ENCODE measurements at regions not wholly inside any gene's neighbourhood (a gene's known extent, or its start where the extent isn't known, plus 50 kb on each side); places are given as distances from the start of the nearest gene placed in this dataset.

DNA sequence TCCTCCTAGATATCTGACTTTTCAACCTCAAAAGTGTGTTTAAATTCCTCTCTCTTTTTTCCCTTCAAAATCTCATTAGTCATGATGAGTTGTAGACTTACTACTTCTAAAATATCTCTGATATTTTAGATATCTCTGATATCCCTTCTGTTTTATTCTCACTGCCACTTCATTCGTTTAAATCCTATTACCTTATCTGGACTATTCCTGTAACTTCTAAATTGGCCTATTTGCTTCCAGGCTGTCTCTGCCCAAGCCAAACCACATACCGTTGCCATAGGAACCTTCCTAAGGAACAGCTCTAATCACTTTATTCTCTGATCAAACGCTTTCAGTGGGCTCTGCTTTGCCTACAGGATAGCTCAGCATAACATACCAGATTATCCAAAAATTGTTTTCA is 333.1 kb upstream of the CHRM3 start:
- DNase-seq (ENCODE audit: extremely low read depth in 1 of 11, low read depth in 9 of 11, low spot score in 4 of 11): no peak

DNA sequence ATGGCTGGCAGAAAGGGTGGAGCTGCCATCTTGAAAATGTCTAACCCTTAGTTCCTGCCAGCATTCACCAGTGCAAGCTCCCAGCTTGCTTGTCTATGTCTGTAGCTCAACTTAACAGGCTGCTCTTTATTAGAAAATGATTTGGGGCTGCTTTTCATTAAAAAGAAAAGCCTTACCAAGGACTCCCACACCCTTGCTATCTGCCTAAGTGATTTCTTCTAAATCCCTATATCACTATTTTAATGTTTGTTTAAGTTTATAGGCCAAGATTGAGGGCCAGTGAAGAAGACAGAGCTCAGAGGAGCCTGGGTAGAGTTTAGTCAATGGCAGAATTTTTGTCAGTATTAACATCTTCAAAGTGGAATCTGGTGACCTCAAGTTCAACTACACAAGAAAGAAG is 336.8 kb upstream of the CHRM3 start:
- DNase-seq (ENCODE audit: extremely low read depth in 1 of 11, low read depth in 9 of 11, low spot score in 4 of 11): no peak

DNA sequence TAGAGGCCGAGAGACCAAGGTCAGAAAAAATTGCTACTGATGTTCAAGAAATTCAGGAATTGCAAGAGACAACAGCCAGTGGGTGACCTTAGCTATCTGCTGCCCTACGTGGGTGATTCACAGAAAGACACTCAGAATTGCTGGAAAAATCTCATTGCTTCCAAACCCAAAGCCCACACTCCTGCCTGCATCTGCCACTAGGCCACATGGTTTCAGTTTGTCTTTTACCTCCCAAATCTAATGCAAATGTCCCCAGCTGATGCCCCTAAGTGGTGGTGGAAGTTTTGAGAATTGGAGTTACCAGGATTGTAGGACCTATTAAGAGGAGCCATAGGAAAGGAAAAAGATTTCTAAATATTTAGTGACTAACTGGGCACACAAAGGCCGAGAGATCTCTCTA is 341.5 kb upstream of the CHRM3 start:
- DNase-seq (ENCODE audit: extremely low read depth in 1 of 11, low read depth in 9 of 11, low spot score in 4 of 11): no peak

DNA sequence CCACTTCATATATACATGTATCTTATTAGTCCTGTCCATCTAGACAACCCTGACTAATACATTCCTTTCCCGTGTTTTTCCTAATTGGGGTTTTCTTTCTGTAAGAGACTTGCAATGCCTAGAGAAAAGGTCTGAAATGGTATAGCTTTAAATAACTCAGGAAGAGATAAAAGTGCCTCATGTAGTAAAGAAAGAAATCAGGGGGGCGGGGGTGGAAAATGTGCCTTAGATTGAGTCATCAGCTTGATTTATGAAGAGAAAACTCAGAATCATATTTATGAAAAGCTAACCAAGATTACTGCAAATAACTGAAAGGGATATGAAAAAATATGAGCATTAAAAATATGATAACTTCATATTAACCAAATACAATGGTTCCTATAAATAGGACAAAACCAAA is 345.8 kb upstream of the CHRM3 start:
- no peak for DNase-seq (ENCODE audit: extremely low read depth in 1 of 11, low read depth in 9 of 11, low spot score in 4 of 11)

DNA sequence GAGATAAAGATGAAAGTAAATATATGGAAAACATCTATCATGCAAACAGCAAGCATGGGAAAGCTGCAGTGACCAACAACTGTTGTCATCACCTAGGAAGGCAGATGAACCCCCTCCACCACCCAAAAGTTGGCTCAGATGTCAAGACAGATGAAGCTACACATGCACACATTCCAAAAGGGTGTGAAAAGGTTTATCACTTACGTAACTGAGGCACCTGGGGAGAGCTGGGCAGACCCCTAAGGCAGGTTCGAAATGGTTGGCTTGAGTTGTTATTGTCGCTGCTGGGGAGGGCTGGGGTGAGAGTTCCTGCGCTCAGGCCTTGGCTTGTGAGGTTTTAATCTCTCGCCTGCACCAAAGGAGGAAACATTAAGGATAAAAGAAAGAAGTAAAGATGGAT is 355.1 kb upstream of the CHRM3 start:
- DNase-seq (ENCODE audit: extremely low read depth in 1 of 11, low read depth in 9 of 11, low spot score in 4 of 11): no peak

DNA sequence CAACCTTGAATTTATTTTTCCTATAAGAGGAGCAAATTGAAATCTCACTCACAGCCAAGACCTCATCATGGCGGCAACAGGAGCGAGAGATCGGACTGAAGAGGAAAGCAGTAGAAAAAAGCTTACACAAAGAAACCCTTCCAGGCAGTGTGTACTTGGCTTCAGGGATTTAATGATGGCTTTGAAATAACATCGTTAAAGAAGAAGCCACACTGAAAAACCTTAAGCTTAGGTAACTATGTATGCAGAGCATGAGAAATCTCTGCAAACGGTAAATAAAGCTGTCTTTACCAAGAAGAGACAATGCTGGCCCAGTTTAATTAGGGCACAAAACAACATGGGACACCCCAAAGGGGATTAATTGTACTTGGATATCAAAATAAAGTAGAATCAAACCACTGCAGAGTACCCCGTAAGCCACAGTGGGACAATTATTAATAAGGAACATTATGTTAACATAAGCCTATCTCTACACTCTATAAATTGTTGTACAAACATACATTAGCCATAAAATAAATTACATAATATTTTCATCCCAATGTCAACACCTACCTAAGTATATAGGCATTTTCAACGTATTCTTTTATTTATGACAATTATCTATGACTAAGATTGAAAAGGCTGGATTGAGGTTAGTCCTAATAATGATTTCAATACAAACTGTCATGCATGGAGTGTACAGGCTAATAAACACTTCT is 360.2 kb upstream of the CHRM3 start:
- no peak for DNase-seq (ENCODE audit: extremely low read depth in 1 of 11, low read depth in 9 of 11, low spot score in 4 of 11)

DNA sequence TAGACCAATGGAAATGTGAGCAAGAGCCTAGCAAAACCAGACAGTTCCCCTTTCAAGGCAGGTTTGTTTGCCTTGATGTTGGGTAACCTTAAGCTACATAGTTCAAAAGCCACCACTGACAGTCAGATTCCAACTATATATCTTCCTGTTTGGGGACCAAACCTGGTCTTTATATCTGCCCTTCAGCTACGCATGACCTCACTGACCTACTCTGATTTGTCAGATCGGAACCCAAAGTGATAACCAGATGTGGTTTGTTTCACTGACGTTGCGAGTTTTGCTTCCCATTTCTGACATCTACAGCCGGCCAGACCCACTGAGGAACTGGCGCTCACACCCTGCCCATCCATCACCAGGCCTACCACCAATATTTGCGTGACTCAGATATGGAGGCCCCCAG is 361.1 kb upstream of the CHRM3 start:
- no peak for DNase-seq (ENCODE audit: extremely low read depth in 1 of 11, low read depth in 9 of 11, low spot score in 4 of 11)

DNA sequence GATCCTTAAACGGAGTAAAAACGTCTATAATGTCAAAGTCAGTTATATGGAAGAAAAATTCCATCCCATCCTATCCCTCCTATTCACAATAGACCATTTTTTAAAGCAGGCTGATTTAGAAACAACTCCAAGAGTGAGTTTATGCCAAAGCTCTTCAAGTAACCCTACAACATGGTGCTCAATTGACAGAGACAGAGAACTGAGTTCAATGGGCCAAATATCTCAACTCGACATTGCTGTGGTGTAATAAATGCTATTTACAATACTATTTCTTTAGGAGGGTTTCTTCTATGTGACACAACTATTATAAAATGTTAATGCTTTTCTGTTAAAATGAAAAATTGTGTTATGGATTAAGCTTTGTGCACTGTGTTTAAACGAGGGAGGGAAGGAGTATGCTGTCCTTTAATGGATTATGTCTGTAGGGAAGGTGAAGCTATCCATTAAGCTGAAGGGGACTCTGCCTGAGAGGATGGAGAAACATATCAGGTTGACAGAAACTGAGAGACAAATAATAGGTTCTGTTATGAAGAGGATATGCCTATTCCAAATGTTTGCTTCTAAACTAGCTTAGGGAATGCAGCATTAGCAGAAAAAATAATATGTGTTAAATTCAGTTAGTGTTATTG is 362.5 kb upstream of the CHRM3 start:
- no peak for DNase-seq (ENCODE audit: extremely low read depth in 1 of 11, low read depth in 9 of 11, low spot score in 4 of 11)

DNA sequence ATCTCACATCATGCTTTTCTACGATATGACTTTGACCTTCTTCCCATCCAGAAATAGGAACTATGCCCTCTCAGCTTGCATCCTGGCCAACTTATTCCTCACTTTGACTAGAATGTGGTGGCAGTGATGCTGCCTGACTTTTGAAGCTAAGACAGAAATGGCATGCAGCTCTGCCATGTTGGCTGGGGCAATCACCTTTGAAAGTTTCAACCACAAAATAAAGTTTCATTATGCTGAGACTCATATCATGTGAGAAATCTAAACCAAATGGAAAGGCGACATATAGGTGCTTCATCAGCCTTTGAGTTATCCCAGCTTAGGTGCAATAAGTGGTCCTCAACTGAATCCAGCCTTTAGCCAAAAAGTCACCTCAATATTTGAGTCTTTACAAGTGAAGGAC is 370.0 kb upstream of the CHRM3 start:
- DNase-seq (ENCODE audit: extremely low read depth in 1 of 11, low read depth in 9 of 11, low spot score in 4 of 11): no peak

DNA sequence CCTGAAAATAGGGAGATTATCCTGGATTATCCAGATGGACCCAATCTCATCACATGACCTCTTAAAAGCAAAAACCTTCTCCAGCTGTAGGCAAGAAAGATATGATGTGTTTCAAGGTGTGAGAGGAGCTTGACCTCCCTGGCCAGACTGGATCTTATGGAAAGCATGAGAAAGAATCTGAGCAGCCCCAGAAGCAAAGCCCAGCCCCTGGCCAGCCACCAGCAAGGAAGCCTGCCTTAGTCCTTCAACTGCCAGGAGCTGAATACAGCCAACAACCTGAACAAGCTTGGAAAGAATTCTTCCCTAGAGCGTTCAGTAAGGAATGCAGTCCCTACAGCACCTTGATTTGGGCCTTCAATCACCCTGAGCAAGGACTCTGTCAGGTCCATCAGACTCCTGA is 375.0 kb upstream of the CHRM3 start:
- DNase-seq (ENCODE audit: extremely low read depth in 1 of 11, low read depth in 9 of 11, low spot score in 4 of 11): no peak

DNA sequence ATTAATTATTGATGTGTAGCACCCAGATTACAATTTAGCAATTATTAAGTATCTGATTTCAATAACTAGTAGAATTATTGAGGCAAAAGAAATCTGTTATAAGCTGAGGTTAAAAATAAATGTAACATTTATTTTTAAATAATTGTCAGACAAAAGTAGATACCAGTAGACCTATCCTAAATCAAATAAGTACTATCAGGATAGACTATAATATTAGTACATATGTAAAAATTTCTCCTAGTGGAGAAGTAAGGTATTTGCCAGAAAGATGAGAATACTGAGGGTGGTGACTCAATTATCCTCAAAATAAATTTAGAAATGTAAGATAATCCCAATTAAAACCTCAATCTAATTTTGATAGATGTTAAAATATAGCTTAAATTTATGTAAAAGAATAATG is 377.8 kb upstream of the CHRM3 start:
- DNase-seq (ENCODE audit: extremely low read depth in 1 of 11, low read depth in 9 of 11, low spot score in 4 of 11): no peak

DNA sequence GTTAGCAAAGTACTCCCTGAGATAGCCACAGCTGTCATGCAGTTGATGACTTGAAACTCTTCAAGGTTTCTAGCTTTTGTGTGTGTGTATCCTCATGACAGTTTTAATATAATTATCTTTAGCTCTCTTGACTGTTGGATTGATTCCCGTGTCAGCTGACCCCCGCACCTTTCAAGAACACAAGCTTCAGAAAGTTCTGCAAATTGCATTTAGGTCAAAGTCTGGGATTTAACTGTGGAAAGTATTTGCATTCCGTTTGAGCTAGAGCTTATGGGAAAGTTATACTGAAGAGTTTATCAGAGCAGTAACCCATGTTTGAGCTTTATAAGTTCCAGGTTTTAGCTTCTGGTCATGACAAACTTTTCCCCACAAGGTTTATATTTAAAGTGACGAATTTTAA is 380.1 kb upstream of the CHRM3 start:
- DNase-seq (ENCODE audit: extremely low read depth in 1 of 11, low read depth in 9 of 11, low spot score in 4 of 11): no peak

DNA sequence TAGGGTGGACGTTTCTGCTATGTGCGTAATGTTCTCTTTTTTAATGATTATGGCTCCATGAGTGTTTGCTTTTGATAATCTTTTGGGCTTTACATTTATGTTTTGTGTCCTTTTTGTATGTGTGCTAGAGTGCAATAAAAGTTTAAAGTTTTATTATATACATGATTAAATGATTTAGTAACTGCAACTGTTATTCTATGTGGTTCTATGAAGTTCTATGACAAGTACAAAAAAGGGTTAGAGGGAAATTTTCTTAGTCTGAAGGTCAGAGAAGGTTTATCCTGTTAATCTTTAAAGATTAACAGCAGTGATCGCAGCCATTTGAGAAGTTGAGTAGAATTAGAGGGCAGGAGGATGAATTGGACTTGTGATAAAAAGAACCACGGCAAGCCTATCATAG is 386.4 kb upstream of the CHRM3 start:
- no peak for DNase-seq (ENCODE audit: extremely low read depth in 1 of 11, low read depth in 9 of 11, low spot score in 4 of 11)

DNA sequence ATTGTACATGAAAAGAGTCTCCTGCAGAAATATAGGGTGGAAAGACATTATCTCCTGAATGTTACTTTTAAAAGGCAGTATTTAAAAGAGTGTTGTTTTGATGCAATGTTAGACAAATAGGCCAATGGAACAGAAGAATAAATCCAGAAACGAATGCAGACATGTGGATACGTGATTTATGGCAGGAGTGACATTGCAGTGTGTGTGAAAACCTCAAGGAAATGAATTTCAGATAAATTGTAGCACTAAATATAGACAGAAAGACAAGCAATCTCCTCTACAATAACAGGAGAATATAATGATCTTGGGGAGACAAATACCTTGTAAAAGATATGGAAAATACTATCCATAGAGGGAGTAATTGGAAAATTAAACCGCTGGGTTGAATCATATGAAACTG is 387.8 kb upstream of the CHRM3 start:
- no peak for DNase-seq (ENCODE audit: extremely low read depth in 1 of 11, low read depth in 9 of 11, low spot score in 4 of 11)

DNA sequence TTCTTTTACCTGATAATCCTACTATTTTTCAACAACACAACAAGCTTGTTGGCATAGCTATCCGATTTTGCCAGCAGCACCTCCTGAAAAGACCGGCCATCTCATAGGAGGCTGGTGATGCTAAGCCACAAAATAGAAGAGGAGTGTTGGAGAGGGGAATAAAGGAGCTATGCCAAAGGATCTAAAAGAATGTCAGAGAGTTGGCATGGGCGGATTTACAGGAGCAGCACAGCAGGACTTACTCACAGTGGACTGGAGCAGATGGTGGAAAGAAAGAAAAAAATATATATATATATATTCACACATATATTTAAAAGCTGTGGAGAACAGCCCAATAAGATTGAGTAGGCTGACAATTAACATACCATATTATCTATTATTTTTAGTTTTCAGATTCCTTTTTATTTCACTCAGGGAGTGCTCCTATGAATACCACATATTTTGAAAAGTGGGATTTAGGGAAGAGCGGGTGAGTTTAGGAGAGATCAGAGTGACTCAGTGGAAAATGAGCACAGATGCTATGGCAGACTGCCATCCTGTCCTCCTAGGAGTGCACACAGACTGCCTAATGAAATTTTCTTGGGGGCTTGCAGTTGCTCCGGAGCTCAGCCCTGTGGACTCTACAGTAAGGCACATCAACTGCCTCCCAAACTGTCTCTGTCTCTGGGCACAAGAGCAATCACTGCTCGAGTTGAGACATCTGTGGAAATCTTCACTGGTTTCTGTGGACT is 394.4 kb upstream of the CHRM3 start:
- DNase-seq (ENCODE audit: extremely low read depth in 1 of 11, low read depth in 9 of 11, low spot score in 4 of 11): no peak

DNA sequence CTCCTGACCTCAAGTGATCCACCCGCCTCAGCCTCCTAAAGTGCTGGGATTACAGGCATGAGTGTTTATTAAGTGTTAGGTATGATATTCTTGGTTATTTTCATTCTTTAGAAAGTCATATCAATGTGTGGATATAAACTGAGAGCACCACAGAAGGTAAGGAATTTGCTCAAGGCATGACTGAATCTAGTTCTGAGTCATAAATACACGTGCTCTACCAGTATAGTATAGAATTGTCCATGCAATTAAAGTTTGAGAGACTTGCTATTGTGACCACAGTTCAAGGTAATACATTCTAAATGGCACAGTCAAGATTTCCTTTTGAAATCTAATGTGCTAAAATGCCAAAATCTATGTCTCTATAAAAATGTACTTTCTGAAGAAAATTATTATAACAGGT is 401.1 kb upstream of the CHRM3 start:
- no peak for DNase-seq (ENCODE audit: extremely low read depth in 1 of 11, low read depth in 9 of 11, low spot score in 4 of 11)

DNA sequence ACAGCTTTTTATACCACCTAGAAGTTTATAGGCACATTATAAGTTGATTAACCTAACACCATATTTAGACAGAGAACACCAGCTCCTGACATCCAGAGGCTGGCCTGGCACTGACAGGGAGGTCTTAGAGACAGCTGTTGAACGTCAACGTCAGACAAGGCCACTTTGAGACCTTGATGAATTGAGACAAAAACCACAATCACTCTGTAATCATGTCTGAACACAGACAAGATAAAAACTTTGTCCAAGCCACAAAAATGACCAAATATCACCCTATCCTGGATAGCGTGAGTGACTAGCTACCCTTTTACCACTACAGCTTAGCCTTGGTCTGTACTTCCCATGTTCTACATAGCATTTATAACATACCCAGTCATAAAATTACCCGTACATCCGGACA is 403.6 kb upstream of the CHRM3 start:
- DNase-seq (ENCODE audit: extremely low read depth in 1 of 11, low read depth in 9 of 11, low spot score in 4 of 11): no peak

DNA sequence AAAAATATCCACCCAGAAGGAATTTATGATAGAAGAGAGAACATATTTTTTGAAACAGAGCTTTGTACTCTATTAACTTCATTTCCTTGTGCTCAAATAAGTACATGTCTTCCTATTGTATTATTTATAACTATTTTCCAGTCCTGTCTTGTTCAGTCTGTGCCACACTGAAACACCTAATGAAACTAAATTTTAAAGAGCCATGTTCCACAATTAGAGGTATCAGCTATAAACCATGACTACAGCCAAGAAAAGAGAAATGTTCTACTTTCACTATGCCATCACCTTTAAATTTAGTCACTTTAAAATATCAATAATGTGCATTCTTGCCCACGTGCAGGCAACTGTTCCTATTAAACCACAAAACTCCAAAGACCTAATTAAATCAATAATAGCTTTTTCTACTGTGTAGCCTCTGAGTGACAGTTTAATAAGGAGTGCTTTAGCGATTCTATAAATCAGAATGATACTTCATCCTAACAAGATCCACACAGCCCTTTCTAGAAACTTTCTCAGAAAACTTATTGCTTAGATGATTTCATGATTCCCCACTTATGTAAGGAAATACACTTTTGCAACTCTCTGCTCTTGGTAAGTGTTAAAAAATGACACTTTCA is 404.9 kb upstream of the CHRM3 start:
- DNase-seq (ENCODE audit: extremely low read depth in 1 of 11, low read depth in 9 of 11, low spot score in 4 of 11): no peak

DNA sequence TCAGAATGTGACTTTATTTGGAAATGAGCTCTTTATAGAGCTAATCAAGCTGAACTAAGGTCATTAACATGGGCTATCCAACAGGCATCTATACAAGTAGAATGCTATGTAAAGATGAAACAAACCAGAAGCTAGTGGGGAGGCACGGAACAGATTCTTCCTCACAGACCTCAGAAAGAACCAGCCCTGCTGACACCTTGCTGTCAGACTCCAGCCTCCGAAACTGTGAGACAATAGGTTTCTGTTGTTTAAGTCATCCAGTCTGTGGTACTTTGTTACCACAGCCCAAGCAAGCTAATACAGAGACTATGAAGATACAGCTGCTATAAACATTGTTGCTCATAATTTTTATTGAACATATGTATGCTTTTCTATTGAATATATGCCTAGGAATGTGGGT is 406.3 kb upstream of the CHRM3 start:
- DNase-seq (ENCODE audit: extremely low read depth in 1 of 11, low read depth in 9 of 11, low spot score in 4 of 11): no peak

DNA sequence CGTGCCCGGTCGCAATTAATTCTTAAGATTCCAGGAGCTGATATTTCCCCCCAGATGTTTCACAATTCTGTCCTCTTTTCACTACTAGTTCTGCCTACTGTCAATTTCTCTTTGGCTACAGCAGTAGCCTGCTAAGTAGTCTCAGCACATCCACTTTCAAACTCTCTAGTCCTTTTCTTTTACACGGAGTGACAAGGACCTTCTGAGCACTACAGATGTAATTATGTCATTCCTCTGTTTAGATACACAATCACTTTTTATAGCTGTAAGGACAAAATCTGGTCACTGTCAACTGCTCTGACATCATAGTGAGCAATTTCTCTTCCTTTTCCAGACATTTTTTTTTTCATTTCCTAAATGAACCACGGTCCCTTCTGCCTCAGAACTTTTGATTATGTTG is 421.7 kb upstream of the CHRM3 start:
- no peak for DNase-seq (ENCODE audit: extremely low read depth in 1 of 11, low read depth in 9 of 11, low spot score in 4 of 11)
